Stimulated activated CD4-positive, alpha-beta T cell treated with anti-CD3 and anti-CD28 coated beads, Interleukin-2, amount 100 ng/mL, for 24 hours (primary cell): ENCODE measurements at regions not wholly inside any gene's neighbourhood (a gene's known extent, or its start where the extent isn't known, plus 50 kb on each side); places are given as distances from the start of the nearest gene placed in this dataset.

Experiments used
- DNase-seq, 2 donors: peaks; one replicate each; pipeline ENCODE4 v3.0.0-alpha.2; 2020

DNA sequence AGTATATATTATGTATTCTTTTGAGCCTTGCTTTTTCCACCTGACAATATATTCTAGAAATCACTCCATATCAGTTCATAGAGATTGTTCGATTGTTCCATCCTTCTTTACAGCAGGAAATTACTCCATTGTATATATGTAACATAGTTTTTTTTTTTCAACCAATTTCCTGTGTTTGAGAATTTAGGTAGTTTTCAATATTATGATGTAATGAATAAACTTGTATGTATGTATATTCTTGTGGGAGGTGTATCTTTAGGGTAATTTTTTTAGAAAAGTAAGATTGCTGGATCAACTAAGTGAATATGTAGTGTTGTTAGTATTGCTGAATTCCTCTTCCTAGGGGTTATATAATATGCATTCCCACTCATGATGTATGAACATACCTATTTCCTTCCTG lies 165.9 kb upstream of the PITX1 start:
- DNase-seq, result no peak

DNA sequence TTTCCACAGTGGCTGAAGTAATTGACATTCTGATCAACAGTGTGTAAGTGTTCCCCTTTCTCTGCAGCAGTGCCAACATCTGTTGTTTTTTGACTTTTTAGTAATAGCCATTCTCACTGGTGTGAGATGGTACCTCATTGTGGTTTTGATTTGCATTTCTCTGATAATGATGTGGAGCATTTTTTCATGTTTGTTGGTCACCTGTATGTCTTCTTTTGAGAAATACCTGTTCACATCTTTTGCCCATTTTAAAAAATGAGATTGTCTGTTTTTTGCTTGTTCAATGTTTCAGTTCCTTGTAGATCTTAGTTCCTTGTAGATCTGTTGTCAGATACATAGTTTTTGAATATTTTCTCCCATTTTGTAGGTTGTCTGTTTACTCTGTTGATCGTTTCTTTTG lies 162.5 kb upstream of the PITX1 start:
- no peak for DNase-seq

GRCh38 chr5:135195270-135195608 lies 161.2 kb upstream of the PITX1 start:
- no peak for DNase-seq

- no peak for DNase-seq
Observed at GRCh38 chr5:135194573-135195269, 160.7 kb upstream of the PITX1 start.

DNA sequence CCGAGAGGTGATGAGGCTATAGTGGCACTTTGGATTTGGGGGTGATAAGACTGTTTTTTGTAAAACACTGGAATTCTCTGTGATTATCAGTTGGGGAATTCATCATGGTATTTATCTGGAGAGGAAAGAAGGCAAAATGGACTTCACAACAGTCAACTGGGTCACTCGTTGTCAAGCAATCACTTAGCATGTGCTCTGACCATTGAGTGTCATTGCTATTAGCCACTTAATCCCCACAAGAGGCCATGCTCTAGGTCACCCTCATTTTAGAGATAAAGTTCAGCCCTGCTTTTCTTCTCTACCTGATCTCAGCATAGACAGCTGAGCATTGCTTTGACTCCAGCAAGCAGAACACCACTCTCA lies 160.1 kb upstream of the PITX1 start:
- no peak for DNase-seq

GRCh38 chr5:135193213-135194125 lies 159.4 kb upstream of the PITX1 start:
- DNase-seq, result no peak

- no peak for DNase-seq
Observed at GRCh38 chr5:135192351-135192750, 158.3 kb upstream of the PITX1 start.

DNA sequence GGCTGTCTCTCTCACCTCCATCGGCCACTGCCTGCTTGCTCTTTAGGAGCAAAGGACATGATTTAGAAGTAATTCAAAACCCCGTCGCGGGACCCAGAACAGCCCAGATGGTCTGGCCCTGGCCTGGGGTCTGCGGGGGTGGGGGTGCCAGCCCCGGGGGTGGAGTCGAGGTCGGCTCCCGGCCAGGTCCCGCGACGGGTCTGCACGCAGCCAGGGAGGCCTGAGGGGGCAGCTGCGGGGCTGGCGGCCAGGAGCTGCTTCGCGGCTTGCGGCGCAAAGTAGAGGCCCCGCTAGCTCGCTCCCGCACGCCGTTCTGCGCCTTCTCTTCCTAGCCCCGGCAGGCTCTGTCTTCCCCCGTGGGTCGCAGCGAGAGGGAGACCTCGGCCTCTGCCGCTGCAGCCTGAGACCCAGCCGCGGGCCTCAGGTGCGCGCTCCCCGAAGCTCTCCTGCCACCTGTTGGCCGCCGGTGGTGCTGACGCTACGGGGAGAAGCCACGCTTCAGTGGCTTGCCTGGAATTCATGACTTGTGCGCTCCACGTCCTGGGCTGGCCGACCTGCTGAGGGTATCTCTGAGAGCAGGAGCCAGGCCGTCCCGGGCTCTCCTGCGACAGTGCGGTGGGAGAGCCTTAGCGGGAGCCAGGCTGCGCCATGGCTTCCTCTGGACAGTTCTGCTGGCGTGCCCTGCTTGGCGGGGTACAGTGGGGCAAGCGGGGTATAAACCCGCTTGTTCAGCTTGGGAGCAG lies 157.2 kb upstream of the PITX1 start:
- peak; percentile 75 to 85 for DNase-seq

GRCh38 chr5:135190416-135191083 lies 156.5 kb upstream of the PITX1 start:
- no peak for DNase-seq

DNA sequence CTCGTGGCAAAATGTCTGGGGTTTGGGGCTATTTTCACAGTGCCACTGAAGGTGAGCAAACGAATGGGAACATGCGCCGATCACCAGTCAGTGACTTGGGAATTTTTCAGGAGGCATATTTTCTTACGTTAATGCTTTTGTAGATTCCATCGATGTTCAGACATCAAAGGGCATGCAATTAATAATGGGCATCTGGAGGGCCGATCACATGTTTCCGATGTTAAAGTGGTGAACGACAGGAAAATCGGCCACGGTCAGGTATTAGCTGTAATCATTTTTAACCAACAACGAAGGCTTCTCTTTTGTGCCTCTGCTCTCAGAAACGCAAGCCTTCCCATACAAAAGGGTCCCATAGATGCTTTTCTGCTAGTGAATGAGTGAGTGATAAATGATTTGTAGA lies 155.0 kb upstream of the PITX1 start:
- DNase-seq, result no peak

DNA sequence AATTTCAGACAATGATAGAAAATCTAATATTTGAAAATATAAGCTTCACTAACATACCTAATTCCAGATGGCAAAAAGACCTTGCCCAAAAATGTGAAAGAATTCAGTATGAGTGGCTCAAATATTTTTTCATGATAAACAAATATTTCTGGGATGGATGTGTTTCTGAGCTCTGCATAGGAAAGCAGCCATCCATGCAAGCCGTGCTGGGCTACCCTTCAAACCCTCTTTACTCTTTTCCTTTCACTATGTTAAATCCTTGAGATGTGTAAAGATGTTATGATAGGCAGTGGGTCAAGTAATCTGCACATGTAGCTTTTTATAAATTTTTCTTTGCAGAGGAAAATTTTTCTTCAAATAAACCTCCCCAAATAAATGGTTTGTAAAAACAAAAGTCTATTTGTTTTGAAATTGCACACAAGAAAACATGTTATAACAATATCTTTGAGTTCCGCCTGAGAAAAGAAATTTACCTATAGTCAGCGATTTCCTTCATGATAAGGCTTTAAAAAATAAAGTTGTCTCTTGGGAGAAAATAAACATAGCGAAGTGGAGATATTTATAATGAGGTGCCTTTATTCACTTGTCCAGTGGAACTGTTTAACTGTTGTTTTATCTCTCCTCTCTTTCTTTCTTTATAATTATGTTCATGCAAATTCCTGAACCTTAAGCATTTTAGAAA lies 154.3 kb upstream of the PITX1 start:
- DNase-seq, result no peak

- no peak for DNase-seq
Observed at GRCh38 chr5:135186662-135187522, 152.9 kb upstream of the PITX1 start.

GRCh38 chr5:135185481-135186065 lies 151.5 kb upstream of the PITX1 start:
- no peak for DNase-seq

DNA sequence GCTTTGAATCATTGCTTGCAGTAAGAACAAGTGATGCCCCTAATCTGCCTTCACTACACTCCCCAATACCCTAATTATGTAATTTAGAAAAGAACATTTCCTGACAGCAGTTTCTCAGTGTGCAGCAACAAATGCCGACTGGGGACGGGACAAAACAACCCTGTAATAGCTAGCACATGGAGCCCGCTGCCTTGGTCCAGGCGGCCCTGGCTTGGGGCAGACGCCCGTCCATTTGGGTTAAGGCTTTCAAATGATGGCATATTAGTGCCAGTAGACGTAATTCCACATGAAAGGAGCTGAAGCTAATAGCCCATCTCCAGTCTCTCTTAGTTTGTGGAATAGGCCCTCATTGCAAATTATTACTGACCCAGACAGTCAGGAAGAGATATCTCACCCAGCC lies 150.6 kb upstream of the PITX1 start:
- no peak for DNase-seq

- DNase-seq, result no peak
Observed at GRCh38 chr5:135183464-135183863, 149.4 kb upstream of the PITX1 start.

DNA sequence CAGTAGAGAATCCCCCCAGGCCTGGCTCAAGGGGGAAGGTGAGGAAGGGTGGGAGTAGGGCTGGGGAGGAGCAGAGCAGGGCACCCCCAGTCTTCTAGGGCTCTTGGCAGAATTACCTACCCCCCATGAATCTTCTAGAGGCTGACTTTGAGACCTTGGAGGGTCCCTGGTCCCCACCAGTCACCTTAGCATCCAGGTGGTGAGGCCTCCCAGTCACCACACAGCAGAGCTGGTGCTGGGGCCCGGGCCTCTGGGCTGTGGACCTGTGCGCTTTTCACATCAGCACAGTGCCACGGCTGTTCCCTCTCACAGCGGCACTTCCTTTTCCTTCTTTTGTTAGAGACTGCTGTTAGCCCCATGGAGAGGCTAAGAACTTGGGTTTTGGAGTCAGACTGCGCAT lies 148.6 kb upstream of the PITX1 start:
- no peak for DNase-seq

- DNase-seq, result no peak
Observed at GRCh38 chr5:135181653-135182052, 147.6 kb upstream of the PITX1 start.

GRCh38 chr5:135179308-135179980 lies 145.4 kb upstream of the PITX1 start:
- DNase-seq, result no peak

DNA sequence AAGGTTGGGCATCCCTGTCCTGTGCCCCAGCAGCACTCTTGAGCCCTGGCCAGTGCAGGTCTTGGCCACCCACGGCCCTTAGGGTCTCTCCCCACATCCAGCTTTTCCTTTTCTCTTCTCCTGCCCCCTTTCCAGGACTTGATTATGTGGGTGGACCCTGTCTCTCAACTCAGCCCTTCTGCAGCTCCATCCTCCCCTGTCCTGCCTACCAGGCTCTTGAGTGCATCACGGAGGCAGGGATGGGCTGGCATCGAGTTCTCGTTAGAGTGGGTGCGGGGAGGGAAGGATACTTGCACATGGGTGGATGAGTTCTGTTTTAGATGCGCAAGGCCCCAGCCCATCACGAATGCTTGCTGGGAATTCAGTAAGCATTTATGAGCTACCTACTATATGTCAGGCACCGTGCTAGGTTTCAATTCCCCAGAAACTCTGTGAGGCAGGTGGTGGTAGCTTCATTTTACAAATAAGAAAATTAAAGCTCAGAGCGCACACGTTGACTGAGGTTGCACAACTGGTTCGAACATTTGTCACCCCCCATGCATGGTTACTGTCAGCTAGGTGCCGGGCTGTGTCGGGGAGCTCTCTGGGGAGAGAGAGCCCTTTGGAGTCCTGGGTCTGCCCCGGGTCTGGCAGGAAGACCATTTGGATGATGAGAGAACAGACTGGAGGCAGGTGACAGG lies 144.6 kb upstream of the PITX1 start:
- DNase-seq, result no peak

- no peak for DNase-seq
Observed at GRCh38 chr5:135177591-135177990, 143.6 kb upstream of the PITX1 start.
